GM19239 (cell line): ENCODE measurements at regions not wholly inside any gene's neighbourhood (a gene's known extent, or its start where the extent isn't known, plus 50 kb on each side); places are given as distances from the start of the nearest gene placed in this dataset.
"Not testable (repeated sequence)": the region's sequence is repeated elsewhere in the genome, so short reads cannot be mapped to it uniquely, and the experiment has no call there.

Source experiments
- DNase-seq: peaks from one replicate; pipeline ENCODE4 v3.0.0; 2011; ENCODE audit warnings: low spot score; ENCODE audit not compliant: insufficient read length
- FAIRE-seq: peaks from 2 replicates; lab custom pipeline; 2011; peaks lifted over from hg19 to GRCh38; lab: Jason Lieb, UNC

DNA sequence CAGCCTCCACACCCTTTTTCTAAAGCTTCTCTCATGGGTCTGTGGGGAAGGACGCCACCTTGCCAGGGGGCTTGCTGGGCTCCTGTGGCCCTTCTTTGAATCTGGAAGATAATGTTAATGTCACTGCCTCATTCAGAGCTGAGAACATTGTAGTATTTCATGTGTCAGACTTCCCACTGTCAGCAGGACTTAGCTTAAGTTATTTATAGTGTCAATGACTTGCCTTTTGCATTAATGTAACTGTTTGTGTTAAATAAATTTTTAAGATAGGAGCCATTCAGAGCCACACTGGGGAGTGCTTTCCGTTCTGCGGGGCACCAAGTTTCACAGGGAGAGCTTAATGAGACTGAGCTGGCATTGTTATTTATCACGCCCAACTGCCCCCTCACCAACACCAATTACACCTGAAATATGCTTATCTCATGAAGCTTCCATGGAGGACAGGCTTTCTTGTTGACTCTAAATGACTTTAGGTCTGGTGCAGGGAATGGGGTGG lies 226.9 kb upstream of the UBL3 start:
- FAIRE-seq: no peak

DNA sequence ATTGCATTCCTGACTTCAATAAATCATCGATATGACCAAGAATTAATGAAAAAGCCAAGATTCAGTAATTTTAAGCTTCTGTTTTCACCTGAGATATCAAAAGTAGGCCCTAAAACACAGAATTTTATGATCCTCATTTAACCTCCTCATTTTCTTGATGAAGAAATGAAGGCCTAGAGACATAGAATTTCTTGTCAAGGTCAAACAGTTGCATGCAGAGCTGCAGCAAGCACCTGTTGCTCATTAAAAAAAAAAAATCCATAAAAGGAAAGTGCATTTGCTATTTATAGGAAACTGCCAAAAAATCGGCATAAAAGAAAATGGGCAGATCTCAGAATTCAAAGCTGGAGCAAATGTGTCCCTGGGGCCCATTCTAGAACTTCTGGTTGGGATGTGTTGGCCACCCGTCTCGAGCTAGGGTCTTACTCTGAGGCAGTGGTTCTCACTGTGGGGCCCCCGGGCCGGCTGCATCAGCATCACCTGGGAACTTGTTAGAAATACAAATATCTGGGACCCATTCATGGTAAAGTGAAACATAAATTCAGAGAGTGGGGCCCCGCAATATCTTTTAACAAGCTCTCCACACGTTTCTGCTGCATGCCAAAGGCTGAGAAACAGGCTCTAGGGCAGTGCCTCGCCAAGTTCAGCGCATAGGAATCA lies 224.7 kb upstream of the UBL3 start:
- no peak for DNase-seq
- no peak for FAIRE-seq

More for the DNA sequence above, 226.9 kb upstream of the UBL3 start:
- no peak for DNase-seq

DNA sequence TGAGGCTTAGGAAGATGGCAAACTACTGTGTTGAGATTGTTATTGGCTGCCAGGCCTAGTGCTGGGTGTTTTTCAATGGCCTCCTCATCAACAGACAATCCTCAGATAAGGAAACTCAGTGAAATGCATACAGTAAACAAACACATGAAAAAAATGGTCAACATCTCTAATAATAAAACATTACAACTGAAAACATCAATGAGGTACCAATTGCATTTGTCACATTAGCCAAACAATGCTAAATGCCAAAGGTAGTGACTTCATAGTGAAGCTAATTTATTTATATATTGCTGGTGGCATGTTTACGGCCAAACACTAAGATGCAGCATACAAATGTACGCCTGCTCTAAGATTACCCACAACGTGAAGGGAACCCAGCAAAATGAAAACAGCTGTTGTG lies 224.0 kb upstream of the UBL3 start:
- FAIRE-seq: no peak

DNA sequence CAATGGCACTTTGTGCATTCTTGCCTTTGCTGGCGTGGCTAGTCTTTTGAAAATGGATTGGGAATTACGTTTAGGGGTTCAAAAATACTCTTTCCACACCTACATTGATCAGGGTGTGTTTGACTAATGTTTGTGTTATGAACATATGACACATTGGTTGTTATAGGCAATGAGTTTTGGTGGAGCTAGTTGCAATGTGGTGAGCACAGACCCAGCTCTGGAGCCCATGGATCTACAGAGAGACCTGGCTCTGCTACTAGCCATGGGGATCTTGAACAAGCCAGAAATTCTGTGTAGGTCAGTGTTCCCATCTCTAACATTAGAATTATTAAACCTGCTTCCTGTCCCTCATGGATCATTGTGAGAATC lies 222.4 kb upstream of the UBL3 start:
- no peak for DNase-seq
- no peak for FAIRE-seq

More for the DNA sequence above, 224.0 kb upstream of the UBL3 start:
- DNase-seq: no peak

DNA sequence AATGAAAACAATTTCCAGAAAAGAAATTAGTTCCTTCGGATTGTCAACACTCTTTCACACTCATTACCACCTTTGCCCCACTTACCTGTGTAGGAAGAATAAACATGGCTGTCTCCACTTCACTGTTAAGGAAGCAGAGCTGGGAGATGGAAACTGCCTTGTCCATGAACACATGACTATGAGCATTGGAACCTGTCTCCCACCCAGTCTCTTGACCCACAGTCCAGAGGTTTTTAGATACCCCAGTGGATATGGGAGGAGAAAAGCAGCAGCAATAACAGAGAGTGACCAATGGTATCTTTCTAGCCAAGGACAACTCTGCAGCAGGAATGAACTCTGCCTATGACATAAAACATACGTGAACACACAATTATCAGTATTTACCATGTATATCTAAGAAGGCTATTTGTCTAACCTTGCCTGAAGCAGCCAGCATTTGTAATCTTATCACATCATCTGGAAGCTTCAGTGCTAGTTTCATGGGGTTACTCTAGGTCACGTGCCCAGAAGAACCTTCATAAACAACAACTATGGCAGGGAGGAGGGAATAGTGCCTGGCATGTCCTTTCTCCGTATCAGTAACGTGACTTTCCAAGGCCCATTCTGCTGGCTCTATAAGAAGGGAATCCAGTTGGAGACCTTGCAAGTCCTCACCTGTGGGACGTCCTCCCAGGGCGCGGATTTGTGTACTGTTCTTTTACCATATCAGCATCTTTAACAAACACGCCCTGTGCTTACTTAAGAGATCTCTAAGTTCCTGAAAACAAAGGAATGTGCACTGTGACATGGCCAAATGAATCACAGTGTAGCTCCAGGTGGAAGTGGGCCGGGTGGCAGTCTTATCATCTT lies 221.8 kb upstream of the UBL3 start:
- no peak for DNase-seq
- no peak for FAIRE-seq

DNA sequence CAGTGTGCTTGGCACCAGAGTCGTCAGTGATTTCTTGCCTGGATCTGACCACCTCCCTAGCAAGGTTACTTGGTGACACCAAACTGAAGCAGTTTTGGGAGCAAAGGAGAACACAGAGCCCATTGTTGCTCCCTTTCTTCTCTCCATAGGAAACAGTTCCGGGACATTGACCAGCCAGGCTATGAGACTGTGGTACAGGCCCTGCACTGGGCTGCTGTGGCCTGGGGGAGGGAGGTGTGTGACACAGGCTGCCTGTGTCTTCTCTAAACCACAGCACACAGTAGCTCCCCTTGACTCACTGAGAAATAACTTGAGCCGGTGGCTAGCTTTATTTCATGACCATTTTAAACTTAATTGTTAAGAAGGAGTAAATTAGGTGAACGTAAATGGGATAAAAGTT lies 214.8 kb upstream of the UBL3 start:
- FAIRE-seq (no peak), DNase-seq (no peak)

DNA sequence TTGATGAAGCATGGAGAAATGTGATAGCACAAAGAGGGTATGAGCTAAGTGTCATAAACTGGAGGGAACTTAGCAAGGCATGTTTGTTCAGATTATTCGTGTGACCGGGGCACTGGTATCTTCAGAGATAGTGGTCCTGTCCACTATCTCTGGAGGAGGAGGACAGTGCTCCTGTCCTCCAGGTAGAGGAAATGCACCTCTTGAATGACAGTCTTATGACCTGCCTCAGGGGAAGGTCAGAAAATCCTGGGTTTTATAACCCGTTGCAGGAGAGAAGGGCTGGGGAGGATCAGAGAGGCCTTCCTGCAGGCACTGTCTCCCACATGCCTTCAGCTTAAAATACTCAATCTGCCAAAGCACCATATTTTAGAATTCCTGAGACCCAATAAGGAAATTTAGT lies 213.5 kb upstream of the UBL3 start:
- DNase-seq (no peak), FAIRE-seq (no peak)

DNA sequence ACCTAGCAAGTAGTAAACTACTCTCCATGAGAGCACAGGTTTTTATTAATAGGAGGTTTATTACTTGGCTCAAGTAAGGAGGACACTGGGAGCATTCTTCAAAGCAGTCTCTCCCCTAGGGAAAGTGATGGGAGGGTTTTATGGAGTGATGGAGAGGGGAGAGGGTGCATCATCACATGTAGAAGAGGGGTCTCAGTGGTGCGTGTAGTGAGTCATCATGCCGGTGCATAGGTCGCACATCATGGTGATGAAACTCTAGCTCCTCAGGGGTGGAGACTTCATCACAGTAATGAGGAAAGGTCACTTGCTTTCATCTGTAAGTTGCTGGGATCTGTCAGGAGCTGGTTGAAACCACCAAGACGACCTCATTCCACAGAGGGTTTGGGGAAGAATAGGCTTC lies 210.8 kb upstream of the UBL3 start:
- FAIRE-seq: no peak
- DNase-seq: no peak

DNA sequence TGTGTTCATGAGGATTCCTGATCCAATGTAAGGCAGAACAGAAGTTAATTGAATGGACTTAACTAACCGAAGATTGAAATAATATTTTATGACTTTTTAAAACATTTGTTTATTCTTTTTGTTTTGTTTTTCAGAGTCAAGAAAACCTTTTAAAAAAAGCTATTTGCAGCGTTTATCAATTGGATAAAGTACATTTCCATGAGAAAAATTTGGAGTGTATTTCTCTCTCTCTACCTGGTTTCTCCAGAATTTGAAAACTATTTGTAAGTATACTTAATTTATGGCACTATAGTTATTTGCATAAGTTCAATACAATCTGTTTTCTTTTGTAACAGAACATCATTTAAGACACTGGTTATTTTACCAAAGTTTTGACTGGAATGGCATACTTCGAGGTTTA lies 208.0 kb upstream of the UBL3 start:
- no peak for DNase-seq
- no peak for FAIRE-seq

DNA sequence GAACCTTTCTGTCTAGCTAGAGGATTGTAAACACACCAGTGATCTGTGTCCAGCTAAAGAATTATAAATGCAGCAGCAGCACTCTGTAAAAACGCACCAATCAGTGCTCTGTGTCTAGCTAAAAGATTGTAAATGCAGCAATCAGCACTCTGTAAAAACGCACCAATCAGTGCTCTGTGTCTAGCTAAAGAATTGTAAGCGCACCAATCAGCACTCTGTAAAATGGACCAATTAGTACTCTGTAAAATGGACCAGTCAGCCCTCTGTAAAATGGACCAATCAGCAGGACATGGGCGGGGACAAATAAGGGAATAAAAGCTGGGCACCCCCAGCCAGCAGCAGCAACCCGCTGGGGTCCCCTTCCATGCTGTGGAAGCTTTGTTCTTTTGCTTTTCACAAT lies 204.1 kb upstream of the UBL3 start:
- not testable (repeated sequence) for DNase-seq, FAIRE-seq

DNA sequence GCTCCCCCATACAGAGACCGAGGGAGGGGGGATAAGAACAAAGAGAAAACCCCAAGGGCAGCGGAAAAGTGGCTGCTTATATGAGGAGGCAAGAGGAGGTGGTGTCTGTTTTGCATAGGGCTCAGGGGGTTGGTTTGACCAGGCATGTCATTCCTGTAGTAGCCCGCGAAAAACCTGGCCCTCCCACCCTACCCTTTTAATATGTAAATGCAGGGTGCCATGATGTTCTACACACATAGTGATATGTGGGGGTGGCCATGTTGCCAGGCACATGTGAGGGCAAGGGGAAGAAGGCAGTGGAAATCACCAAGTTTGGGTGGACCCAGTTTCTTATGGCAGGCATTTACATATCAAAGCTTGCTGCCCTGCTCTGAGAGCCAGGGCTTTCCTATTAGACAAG lies 203.5 kb upstream of the UBL3 start:
- FAIRE-seq: no peak
- DNase-seq: no peak

DNA sequence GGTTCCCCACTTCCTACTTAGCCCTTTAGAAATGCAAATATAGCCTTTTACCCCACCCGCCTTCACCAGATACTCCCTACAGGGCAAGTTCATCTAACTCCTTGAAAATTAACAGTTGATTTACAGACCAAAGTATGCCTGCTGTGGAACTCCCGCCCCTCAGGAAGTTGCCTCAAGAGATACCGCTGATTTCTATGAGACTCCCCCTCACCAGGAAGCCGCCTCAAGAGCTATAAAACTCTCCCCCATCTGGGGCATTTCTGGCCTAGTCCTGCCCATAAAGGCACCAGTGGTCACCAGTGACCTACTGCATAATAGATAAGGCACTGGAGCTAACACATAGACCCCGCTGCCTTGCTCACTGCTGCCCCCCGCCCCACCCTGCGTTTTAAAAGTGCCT lies 201.7 kb upstream of the UBL3 start:
- FAIRE-seq (no peak), DNase-seq (no peak)

DNA sequence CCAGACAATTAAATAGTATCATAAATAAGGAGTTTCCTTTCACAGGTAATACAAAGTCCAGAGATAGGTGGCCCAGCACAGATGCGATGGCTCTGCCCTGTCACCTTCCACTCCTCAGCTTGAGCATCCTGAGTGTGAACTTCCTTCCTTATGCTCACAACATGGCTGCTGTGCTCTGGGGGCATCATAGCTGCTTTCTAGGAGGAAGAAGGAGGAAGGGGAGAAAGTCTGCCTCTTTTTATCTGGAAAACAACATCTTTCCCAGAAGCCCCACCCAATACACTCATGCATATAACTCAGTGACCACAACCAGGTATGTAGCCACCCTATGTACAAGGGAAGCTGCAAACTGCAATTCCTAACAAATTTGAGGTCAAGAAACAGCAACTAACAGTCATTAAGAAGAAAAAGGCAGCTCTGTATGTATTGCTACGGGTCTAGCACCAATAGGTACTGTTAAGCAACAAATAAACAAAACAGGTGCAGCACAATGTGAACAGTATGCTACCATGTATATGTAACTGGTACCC lies 201.2 kb upstream of the UBL3 start:
- DNase-seq: no peak
- no peak for FAIRE-seq

DNA sequence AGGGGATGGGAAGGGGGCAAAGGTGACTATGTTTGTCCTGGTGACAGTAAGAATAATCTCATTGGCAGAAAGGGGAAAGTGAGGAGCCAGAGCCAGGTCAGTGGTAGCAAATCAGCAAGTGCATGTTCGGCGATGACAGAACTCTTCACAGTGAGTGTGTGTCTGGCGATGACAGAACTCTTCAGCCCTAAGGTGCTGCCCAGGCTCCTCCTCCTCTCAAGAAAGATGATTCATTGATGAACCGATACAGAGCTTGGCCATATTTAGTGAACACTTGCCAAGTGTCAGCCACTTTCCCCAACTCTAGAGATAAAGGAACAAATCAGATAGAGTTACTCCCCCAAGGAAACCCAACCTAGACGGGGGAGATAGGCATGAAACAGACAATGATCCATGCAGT lies 199.3 kb upstream of the UBL3 start:
- no peak for DNase-seq
- FAIRE-seq: no peak

DNA sequence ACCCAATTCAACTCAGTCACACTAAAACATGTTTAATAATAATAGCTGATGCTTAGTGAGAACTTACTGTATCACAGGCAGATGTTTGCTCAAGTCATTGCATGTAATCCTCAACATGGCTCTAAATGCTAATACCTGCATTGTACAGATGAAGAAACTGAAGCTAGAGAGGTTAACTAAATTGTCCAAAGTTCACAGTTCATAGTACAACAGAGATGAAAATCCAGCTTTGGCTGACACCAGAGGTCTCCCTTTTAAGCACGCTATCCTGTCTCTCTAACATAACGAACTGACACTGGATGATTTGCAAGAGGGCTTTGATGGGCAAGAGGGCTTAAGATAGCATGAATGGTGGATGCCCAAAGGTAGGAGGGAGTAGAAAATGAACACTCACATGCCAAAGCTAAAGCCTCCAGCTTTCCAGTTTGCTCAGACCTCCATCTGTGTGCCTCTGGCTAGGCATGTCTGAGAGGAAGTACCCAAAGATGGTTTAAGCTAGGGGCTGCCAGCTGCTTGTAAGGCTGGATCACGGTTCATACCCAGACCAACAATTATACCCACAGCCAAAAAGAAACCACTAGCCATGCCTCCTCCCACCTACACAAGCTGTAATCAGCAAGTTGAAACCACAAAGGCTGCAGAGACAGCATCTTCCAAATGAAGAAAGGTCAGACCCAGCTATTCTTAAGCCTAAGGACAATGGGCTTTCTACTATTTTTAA lies 196.9 kb upstream of the UBL3 start:
- DNase-seq (no peak), FAIRE-seq (no peak)

DNA sequence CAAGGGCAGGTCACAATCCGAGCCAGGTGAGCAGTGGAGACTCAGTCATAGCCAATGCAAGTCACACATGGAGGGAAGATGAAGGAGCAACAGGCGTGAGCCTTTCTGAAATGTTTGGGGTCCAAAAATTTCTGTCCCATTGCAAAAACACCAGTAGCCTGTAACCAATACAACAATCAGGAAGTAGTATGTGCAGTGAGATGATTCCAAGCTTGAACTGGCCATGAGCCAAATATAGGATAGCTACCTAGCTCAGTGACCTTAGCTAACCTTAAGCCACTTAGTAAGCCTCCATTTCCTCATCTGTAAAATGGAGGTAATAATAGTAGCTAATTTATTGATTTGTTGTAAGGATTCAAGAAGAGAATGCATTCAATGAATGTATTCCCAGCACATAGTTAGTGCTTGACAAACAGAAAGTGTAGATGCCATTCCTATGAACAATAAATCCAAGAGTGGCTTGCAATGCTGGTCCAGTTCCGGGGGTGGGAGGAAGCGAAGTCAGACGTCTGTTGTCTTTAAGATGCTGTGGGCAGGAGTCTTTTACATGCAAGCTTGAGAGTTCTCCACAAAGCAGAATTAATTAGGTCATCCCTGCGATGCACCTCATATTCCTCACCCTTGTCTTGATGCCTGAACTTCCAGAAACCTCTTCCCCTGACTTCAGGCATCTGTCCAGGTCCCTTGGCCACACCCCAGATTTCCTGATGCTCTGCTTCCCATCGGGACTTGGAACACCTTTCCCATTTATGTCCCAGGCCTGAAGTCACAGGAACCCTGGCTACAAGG lies 195.7 kb upstream of the UBL3 start:
- no peak for DNase-seq
- FAIRE-seq: no peak

DNA sequence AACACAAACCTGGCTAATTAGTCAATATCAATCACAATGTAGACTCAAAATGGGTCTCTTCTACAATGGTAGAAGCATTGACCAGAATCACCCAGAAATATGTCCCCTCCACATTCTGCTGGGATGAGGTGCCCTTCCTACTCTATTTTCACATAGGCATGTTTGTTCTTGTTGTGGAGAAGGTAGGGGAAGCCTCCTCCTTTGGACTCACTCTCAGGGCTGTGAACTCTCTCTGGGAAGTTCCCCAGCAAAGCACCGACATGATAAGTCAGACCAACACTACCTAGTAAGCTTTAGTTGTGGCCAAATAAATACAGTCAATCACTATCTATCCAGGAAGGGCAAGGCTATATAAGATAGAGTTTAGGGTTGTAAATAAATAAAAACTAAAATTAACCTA lies 194.5 kb upstream of the UBL3 start:
- FAIRE-seq (no peak), DNase-seq (no peak)

DNA sequence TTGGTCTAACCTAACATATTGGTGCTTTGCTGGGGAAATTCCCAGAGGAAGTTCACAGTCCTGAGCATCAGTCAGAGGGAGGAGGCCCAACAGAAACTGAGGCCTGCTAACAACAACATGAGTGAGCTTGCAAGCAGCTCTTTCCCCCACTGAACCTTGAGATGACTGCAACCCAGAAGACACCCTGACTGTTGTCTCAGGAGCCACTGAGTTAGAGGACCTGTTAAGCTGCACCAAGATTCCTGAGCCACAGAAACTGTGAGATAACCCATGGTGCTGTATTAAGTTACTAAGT lies 193.2 kb upstream of the UBL3 start:
- DNase-seq (no peak), FAIRE-seq (no peak)

DNA sequence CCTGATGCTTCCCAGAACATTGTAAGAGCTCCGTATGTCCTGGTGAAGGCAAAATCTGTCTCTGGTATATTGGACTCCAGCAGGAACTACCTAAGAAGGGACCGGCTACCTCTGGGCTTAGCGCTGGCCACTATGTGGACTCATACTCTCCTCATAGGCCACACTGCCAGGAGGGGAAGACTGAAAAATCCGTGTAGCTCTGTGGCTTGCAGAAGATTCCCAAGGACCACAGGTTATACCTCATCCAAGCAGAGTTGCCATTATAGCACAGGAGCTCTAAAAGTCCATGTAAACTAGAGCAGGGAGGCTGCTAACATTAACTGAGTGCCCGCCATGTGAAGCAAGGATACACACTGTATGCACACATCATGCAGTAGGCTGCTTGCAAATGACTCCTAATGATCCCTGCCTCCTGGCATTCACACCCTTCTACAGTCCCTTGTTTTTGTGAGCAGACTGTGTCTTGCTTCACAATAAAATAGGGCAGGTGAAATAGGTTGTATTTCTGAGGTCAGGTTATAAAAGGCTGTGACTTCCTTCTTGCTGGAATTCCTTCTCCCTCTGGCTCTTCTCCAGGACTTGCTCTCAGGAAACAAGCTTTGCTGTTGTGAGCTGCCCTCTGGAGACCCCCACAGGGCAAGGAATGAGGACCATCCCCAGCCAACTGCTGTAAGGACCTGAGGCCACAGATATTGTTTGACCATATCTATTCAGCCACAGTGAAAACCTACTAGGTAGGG lies 192.6 kb upstream of the UBL3 start:
- FAIRE-seq: no peak
- no peak for DNase-seq

DNA sequence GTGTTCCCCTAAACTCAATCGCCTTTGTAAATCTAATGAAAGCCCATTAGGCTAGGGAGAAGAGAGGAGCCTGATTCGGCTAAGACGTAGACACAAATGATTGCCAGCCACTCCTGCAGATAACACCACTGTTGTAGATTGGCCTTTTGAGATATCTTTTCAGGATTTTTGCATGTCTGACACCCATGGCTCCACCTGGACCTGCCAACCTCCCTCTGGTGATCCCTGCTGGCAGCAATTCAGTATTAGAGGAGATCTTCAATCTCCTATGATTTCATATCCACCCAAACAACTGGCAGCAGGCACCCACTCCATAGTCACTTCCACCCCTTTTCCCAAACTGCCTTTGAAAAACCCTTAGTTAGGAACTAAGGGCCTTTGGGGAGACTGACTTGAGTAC lies 191.9 kb upstream of the UBL3 start:
- FAIRE-seq: no peak
- no peak for DNase-seq
